ENCODE measurements at regions not wholly inside any gene's neighbourhood (a gene's known extent, or its start where the extent isn't known, plus 50 kb on each side); places are given as distances from the start of the nearest gene placed in this dataset.

- no peak overlapping the region for H3K4me3 ChIP-seq (ENCODE audit: low read length)
- no peak for DNase-seq (ENCODE audit: low read depth)
- no peak for TF ChIP-seq CTCF (conservative IDR thresholded peaks at IDR 0.05; ENCODE audit: low read length)
Measured at GRCh38 chr2:109685453-109685852, 71.3 kb downstream of the SOWAHC start.

- H3K4me3 ChIP-seq (ENCODE audit: low read length), result no peak overlapping the region
- no peak for TF ChIP-seq CTCF (conservative IDR thresholded peaks at IDR 0.05; ENCODE audit: low read length)
- no peak for DNase-seq (ENCODE audit: low read depth)
Measured at GRCh38 chr2:109686921-109687320, 72.8 kb downstream of the SOWAHC start.

DNA sequence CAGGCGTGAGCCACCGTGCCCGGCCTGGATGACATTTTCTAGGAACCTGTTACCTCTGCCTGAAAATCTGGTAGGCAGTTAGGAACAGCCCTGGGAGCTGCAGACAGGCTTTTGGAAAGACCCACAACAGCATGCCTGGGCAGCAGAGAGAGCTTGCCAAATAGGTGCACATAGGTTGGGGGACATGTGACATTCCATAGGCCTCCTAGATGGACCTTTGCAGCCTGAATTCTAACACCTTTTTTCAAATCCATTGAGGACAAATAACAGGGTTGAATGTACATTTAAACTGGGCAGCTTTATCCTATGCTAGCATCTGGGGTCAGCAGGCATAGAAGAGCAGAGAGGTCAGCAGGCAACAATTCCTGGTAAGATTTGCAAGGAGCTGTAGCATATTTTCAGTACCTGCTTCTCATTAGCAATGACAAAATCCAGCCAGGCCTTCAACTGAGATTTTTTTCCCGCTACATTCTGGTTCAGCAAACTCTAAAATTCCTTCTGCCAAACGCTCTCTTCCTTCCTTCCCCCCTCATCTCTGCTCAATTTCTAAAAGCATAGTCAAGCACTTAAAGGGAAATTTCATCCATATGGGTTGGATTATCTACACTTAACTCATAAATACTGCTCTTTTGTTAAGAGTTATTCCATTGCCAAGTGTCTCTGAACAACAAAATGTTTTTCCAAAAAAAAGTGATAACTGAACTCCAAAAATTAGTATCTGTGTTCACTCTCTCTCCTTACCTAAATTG lies 75.2 kb downstream of the SOWAHC start:
- peak; percentile 41 for DNase-seq (ENCODE audit: low read depth)
- TF ChIP-seq CTCF (conservative IDR thresholded peaks at IDR 0.05; ENCODE audit: low read length), result no peak

DNA sequence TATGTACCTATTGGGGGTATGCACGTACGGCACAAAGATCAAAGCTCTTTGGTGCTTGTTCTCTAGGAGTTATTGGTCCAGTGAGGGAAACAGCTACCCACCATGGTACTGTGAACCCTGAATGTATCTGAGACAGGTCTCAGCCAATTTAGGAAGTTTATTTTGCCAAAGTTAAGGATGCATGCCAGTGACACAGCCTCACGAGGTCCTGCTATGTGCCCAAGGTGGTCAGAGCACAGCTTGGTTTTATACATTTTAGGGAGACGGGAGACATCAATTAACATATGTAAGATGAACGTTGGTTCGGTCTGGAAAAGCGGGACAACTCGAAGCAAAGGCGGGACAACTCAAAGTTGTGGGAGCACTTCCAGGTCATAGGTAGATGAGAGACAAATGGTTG lies 75.8 kb downstream of the SOWAHC start:
- TF ChIP-seq CTCF (conservative IDR thresholded peaks at IDR 0.05; ENCODE audit: low read length), result no peak
- no peak overlapping the region for H3K4me3 ChIP-seq (ENCODE audit: low read length)
- DNase-seq (ENCODE audit: low read depth), result no peak

More for the DNA sequence above, 75.2 kb downstream of the SOWAHC start:
- H3K4me3 ChIP-seq (ENCODE audit: low read length), result no peak overlapping the region

DNA sequence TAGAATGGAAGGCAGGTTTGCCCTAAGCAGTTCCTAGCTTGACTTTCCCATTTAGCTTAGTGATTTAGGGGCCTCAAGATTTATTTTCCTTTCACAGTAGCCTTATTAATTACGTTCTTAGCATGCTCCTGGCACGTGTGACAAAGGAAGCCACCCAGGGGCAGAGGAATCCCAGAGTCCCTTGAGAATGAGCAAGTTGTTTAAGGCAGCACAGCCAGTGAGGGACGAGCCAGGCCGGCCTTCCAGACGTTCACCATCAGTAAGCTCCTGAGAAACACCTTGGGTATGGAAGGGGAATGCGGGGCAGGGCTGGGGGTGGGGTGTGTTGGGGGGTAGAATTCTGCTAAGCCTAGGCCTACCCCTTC lies 76.3 kb downstream of the SOWAHC start:
- no peak for DNase-seq (ENCODE audit: low read depth)
- TF ChIP-seq CTCF (conservative IDR thresholded peaks at IDR 0.05; ENCODE audit: low read length), result no peak
- no peak overlapping the region for H3K4me3 ChIP-seq (ENCODE audit: low read length)

- no peak for TF ChIP-seq CTCF (conservative IDR thresholded peaks at IDR 0.05; ENCODE audit: low read length)
- DNase-seq (ENCODE audit: low read depth), result no peak
- H3K4me3 ChIP-seq (ENCODE audit: low read length), result no peak overlapping the region
Measured at GRCh38 chr2:109690822-109691541, 76.8 kb downstream of the SOWAHC start.
